ENCODE measurements at regions not wholly inside any gene's neighbourhood (a gene's known extent, or its start where the extent isn't known, plus 50 kb on each side); places are given as distances from the start of the nearest gene placed in this dataset.

GRCh38 chr13:108156749-108157148, 58.6 kb downstream of the LIG4 start:
- intact Hi-C loops (cut with micrococcal nuclease), result no loop called here

GRCh38 chr13:108155185-108156106, 59.9 kb downstream of the LIG4 start:
- intact Hi-C loops (cut with micrococcal nuclease), result loop anchor here (1.0 kb wide), 2 partner anchors 944 to 950 kb away; no protein-coding TSS in a partner anchor

- intact Hi-C loops (cut with micrococcal nuclease), result no loop called here
These were observed 60.9 kb downstream of the LIG4 start for GRCh38 chr13:108154421-108154858.

GRCh38 chr13:108146642-108147041, 68.7 kb downstream of the LIG4 start:
- intact Hi-C loops (cut with micrococcal nuclease), result no loop called here

GRCh38 chr13:108142702-108143436, 72.5 kb downstream of the LIG4 start:
- intact Hi-C loops (cut with micrococcal nuclease), result no loop called here

GRCh38 chr13:108137176-108137575, 78.2 kb downstream of the LIG4 start:
- intact Hi-C loops (cut with micrococcal nuclease), result no loop called here

- intact Hi-C loops (cut with micrococcal nuclease), result no loop called here
These were observed 87.9 kb downstream of the LIG4 start for GRCh38 chr13:108127406-108127805.

- intact Hi-C loops (cut with micrococcal nuclease), result no loop called here
These were observed 89.3 kb downstream of the LIG4 start for GRCh38 chr13:108126056-108126455.

- intact Hi-C loops (cut with micrococcal nuclease), result no loop called here
These were observed 93.9 kb downstream of the LIG4 start for GRCh38 chr13:108121406-108121805.

- intact Hi-C loops (cut with micrococcal nuclease), result no loop called here
These were observed 94.5 kb downstream of the LIG4 start for GRCh38 chr13:108120856-108121255.

- intact Hi-C loops (cut with micrococcal nuclease), result no loop called here
These were observed 95.0 kb downstream of the LIG4 start for GRCh38 chr13:108120302-108120701.

- intact Hi-C loops (cut with micrococcal nuclease), result no loop called here
These were observed 99.6 kb downstream of the LIG4 start for GRCh38 chr13:108115738-108116137.

GRCh38 chr13:108113407-108113806, 101.9 kb downstream of the LIG4 start:
- intact Hi-C loops (cut with micrococcal nuclease), result no loop called here

- intact Hi-C loops (cut with micrococcal nuclease), result no loop called here
These were observed 110.6 kb downstream of the LIG4 start for GRCh38 chr13:108104736-108105135.

- intact Hi-C loops (cut with micrococcal nuclease), result no loop called here
These were observed 112.6 kb downstream of the LIG4 start for GRCh38 chr13:108102771-108103170.

GRCh38 chr13:108096301-108096915, 118.9 kb downstream of the LIG4 start:
- intact Hi-C loops (cut with micrococcal nuclease), result no loop called here

GRCh38 chr13:108095036-108095435, 120.3 kb downstream of the LIG4 start:
- intact Hi-C loops (cut with micrococcal nuclease), result no loop called here

GRCh38 chr13:108093616-108094015, 121.7 kb downstream of the LIG4 start:
- intact Hi-C loops (cut with micrococcal nuclease), result no loop called here

- intact Hi-C loops (cut with micrococcal nuclease), result no loop called here
These were observed 127.5 kb downstream of the LIG4 start for GRCh38 chr13:108087810-108088209.

GRCh38 chr13:108086678-108087077, 128.7 kb downstream of the LIG4 start:
- intact Hi-C loops (cut with micrococcal nuclease), result no loop called here

GRCh38 chr13:108084840-108085239, 130.5 kb downstream of the LIG4 start:
- intact Hi-C loops (cut with micrococcal nuclease), result no loop called here

GRCh38 chr13:108083056-108083455, 132.3 kb downstream of the LIG4 start:
- intact Hi-C loops (cut with micrococcal nuclease), result no loop called here
